ENCODE measurements at regions not wholly inside any gene's neighbourhood (a gene's known extent, or its start where the extent isn't known, plus 50 kb on each side); places are given as distances from the start of the nearest gene placed in this dataset.

GRCh38 chr14:81656811-81657210 is 123.2 kb upstream of the SEL1L start:
- TF ChIP-seq MAX (IDR thresholded peaks at IDR 0.05; ENCODE audit: low read depth, low read length) (no peak), MYC (IDR thresholded peaks at IDR 0.05; ENCODE audit: low read depth, low read length) (no peak), POLR2A (IDR thresholded peaks at IDR 0.05; ENCODE audit: extremely low read depth, insufficient read length) (no peak), CTCF (IDR thresholded peaks at IDR 0.05; ENCODE audit: low read depth, low read length) (no peak)
- H3K4me3 ChIP-seq (ENCODE audit: low read depth, low read length) = no peak overlapping the region
- DNase-seq (ENCODE audit: low read depth) = no peak

- TF ChIP-seq CTCF (IDR thresholded peaks at IDR 0.05; ENCODE audit: low read depth, low read length) (no peak), POLR2A (IDR thresholded peaks at IDR 0.05; ENCODE audit: extremely low read depth, insufficient read length) (no peak), MYC (IDR thresholded peaks at IDR 0.05; ENCODE audit: low read depth, low read length) (no peak), MAX (IDR thresholded peaks at IDR 0.05; ENCODE audit: low read depth, low read length) (no peak)
- no peak overlapping the region for H3K4me3 ChIP-seq (ENCODE audit: low read depth, low read length)
- no peak for DNase-seq (ENCODE audit: low read depth)
Observed at GRCh38 chr14:81662066-81662465, 128.4 kb upstream of the SEL1L start.

GRCh38 chr14:81662570-81663197 is 129.0 kb upstream of the SEL1L start:
- H3K4me3 ChIP-seq (ENCODE audit: low read depth, low read length) = no peak overlapping the region
- DNase-seq (ENCODE audit: low read depth) = no peak
- TF ChIP-seq MYC (IDR thresholded peaks at IDR 0.05; ENCODE audit: low read depth, low read length) (no peak), POLR2A (IDR thresholded peaks at IDR 0.05; ENCODE audit: extremely low read depth, insufficient read length) (no peak), CTCF (IDR thresholded peaks at IDR 0.05; ENCODE audit: low read depth, low read length) (no peak), MAX (IDR thresholded peaks at IDR 0.05; ENCODE audit: low read depth, low read length) (no peak)

- DNase-seq (ENCODE audit: low read depth) = no peak
- TF ChIP-seq CTCF (IDR thresholded peaks at IDR 0.05; ENCODE audit: low read depth, low read length) (no peak), MAX (IDR thresholded peaks at IDR 0.05; ENCODE audit: low read depth, low read length) (no peak), MYC (IDR thresholded peaks at IDR 0.05; ENCODE audit: low read depth, low read length) (no peak), POLR2A (IDR thresholded peaks at IDR 0.05; ENCODE audit: extremely low read depth, insufficient read length) (no peak)
- no peak overlapping the region for H3K4me3 ChIP-seq (ENCODE audit: low read depth, low read length)
Observed at GRCh38 chr14:81668626-81669274, 135.1 kb upstream of the SEL1L start.

- TF ChIP-seq CTCF (IDR thresholded peaks at IDR 0.05; ENCODE audit: low read depth, low read length) = no peak
- TF ChIP-seq POLR2A (IDR thresholded peaks at IDR 0.05; ENCODE audit: extremely low read depth, insufficient read length) = no peak
- no peak for TF ChIP-seq MAX (IDR thresholded peaks at IDR 0.05; ENCODE audit: low read depth, low read length)
- no peak for TF ChIP-seq MYC (IDR thresholded peaks at IDR 0.05; ENCODE audit: low read depth, low read length)
- DNase-seq (ENCODE audit: low read depth) = no peak
- no peak overlapping the region for H3K4me3 ChIP-seq (ENCODE audit: low read depth, low read length)
Observed at GRCh38 chr14:81669308-81669707, 135.7 kb upstream of the SEL1L start.

Measured in NB4 (cell line).